ENCODE measurements at regions not wholly inside any gene's neighbourhood (a gene's known extent, or its start where the extent isn't known, plus 50 kb on each side); places are given as distances from the start of the nearest gene placed in this dataset.

- intact Hi-C loops (cut with micrococcal nuclease) (no loop called here), dilution Hi-C loops (cut with MboI; ENCODE audit: extremely low pct_ligation_motif_present, low sequenced_read_pairs) (no loop called here)
- no peak overlapping the region for H2AFZ ChIP-seq (ENCODE audit: low read depth, low read length)
- FAIRE-seq (no peak), DNase-seq (ENCODE audit: low read depth, low spot score) (no peak)
- no peak overlapping the region for H3K9ac ChIP-seq (replicated peaks; ENCODE audit: extremely low read depth, insufficient read depth, low read length)
- no peak overlapping the region for H3K4me2 ChIP-seq (ENCODE audit: insufficient read depth, low read length)
- no peaks in the 10 kb centered on the region for H3K36me3 ChIP-seq (ENCODE audit: control insufficient read depth in 2 of 2, extremely low read depth in 1 of 2, insufficient read depth in 2 of 2, low read length in 2 of 2)
- H3K27me3 ChIP-seq (ENCODE audit: control insufficient read depth in 2 of 2, insufficient read depth in 2 of 2, low read length in 2 of 2), result no peaks in the 10 kb centered on the region
- TF ChIP-seq JUN (IDR thresholded peaks at IDR 0.05; ENCODE audit: borderline replicate concordance, insufficient read depth, insufficient read length, low read depth) (no peak), POLR2AphosphoS5 (IDR thresholded peaks at IDR 0.05; ENCODE audit: insufficient read depth, low read depth, low read length) (no peak), MYC (IDR thresholded peaks at IDR 0.05; ENCODE audit: low read depth, low read length) (no peak), MAX (IDR thresholded peaks at IDR 0.05; ENCODE audit: insufficient read depth, insufficient read length) (no peak)
- no peak overlapping the region for H3K27ac ChIP-seq (ENCODE audit: insufficient read depth, low read depth, low read length)
- no peaks in the 10 kb centered on the region for H4K20me1 ChIP-seq (replicated peaks; ENCODE audit: control insufficient read depth, extremely low read depth, insufficient read depth, low read length)
- no peak overlapping the region for H3K4me3 ChIP-seq (replicated peaks in 1 of 3; ENCODE audit: insufficient read depth in 1 of 3, low read depth in 1 of 3, low read length in 3 of 3)
- no peaks in the 10 kb centered on the region for H3K79me2 ChIP-seq (ENCODE audit: control insufficient read depth, insufficient read depth, low read length)
- peaks cover 2% of the 10 kb centered on the region for H3K9me3 ChIP-seq (replicated peaks; ENCODE audit: control insufficient read depth, insufficient read depth, low read length)
- BruUV-seq (replicated peaks), result no TSS peak
- H3K9me1 ChIP-seq (replicated peaks; ENCODE audit: control insufficient read depth, extremely low read depth, insufficient read depth, low read length), result no peaks in the 10 kb centered on the region
- CTCF ChIA-PET, result no interaction called here
- POLR2A ChIA-PET, result no interaction called here
- H3K4me1 ChIP-seq (ENCODE audit: control insufficient read depth, extremely low read depth, insufficient read depth, low read length), result no peaks in the 10 kb centered on the region
Measured at GRCh38 chr6:68141190-68141589, 493.9 kb upstream of the ADGRB3 start.

- H3K79me2 ChIP-seq (ENCODE audit: control insufficient read depth, insufficient read depth, low read length), result no peaks in the 10 kb centered on the region
- CTCF ChIA-PET, result no interaction called here
- no peak overlapping the region for H3K27ac ChIP-seq (ENCODE audit: insufficient read depth, low read depth, low read length)
- H3K27me3 ChIP-seq (ENCODE audit: control insufficient read depth in 2 of 2, insufficient read depth in 2 of 2, low read length in 2 of 2), result no peaks in the 10 kb centered on the region
- no peaks in the 10 kb centered on the region for H3K9me3 ChIP-seq (replicated peaks; ENCODE audit: control insufficient read depth, insufficient read depth, low read length)
- BruUV-seq (replicated peaks), result no TSS peak
- DNase-seq (ENCODE audit: low read depth, low spot score), result no peak
- dilution Hi-C loops (cut with MboI; ENCODE audit: extremely low pct_ligation_motif_present, low sequenced_read_pairs), result no loop called here
- H2AFZ ChIP-seq (ENCODE audit: low read depth, low read length), result no peak overlapping the region
- H3K4me1 ChIP-seq (ENCODE audit: control insufficient read depth, extremely low read depth, insufficient read depth, low read length), result no peaks in the 10 kb centered on the region
- no peak for FAIRE-seq
- H3K9me1 ChIP-seq (replicated peaks; ENCODE audit: control insufficient read depth, extremely low read depth, insufficient read depth, low read length), result no peaks in the 10 kb centered on the region
- no peaks in the 10 kb centered on the region for H4K20me1 ChIP-seq (replicated peaks; ENCODE audit: control insufficient read depth, extremely low read depth, insufficient read depth, low read length)
- intact Hi-C loops (cut with micrococcal nuclease), result no loop called here
- H3K9ac ChIP-seq (replicated peaks; ENCODE audit: extremely low read depth, insufficient read depth, low read length), result no peak overlapping the region
- no peak overlapping the region for H3K4me3 ChIP-seq (replicated peaks in 1 of 3; ENCODE audit: insufficient read depth in 1 of 3, low read depth in 1 of 3, low read length in 3 of 3)
- POLR2A ChIA-PET, result no interaction called here
- H3K4me2 ChIP-seq (ENCODE audit: insufficient read depth, low read length), result no peak overlapping the region
- H3K36me3 ChIP-seq (ENCODE audit: control insufficient read depth in 2 of 2, extremely low read depth in 1 of 2, insufficient read depth in 2 of 2, low read length in 2 of 2), result no peaks in the 10 kb centered on the region
- TF ChIP-seq MYC (IDR thresholded peaks at IDR 0.05; ENCODE audit: low read depth, low read length) (no peak), FOS (IDR thresholded peaks at IDR 0.05; ENCODE audit: borderline replicate concordance, insufficient read depth, low read length) (no peak), EZH2 (IDR thresholded peaks at IDR 0.05; ENCODE audit: borderline replicate concordance, low read depth, low read length, severe bottlenecking) (no peak), POLR2AphosphoS5 (IDR thresholded peaks at IDR 0.05; ENCODE audit: insufficient read depth, low read depth, low read length) (no peak), GATA2 (IDR thresholded peaks at IDR 0.05; ENCODE audit: insufficient read depth, insufficient read length, low read depth, low read length) (no peak), MAX (IDR thresholded peaks at IDR 0.05; ENCODE audit: insufficient read depth, insufficient read length) (no peak), CTCF (IDR thresholded peaks at IDR 0.05; ENCODE audit: extremely low read depth in 1 of 2, insufficient read depth in 1 of 2, low read depth in 1 of 2, low read length in 2 of 2) (no peak)
Measured at GRCh38 chr6:68139130-68139529, 496.0 kb upstream of the ADGRB3 start.

Measured in endothelial cell of umbilical vein (primary cell).